Upper lobe of left lung (tissue), 6 donors: ENCODE measurements at regions not wholly inside any gene's neighbourhood (a gene's known extent, or its start where the extent isn't known, plus 50 kb on each side); places are given as distances from the start of the nearest gene placed in this dataset.
"Not testable (repeated sequence)": the region's sequence is repeated elsewhere in the genome, so short reads cannot be mapped to it uniquely, and the experiment has no call there.

Experiments
- ATAC-seq, 2 donors: fragments of 200-7000 bp; cut with Tn5 transposase; one replicate each; pipeline ENCODE4 v1.9.1; 2022; ENCODE audit warnings: mild to moderate bottlenecking in 2 of 2, moderate library complexity in 2 of 2; ENCODE audit not compliant: low FRiP score in 2 of 2
- DNase-seq, 2 donors: peaks; one replicate each; pipeline ENCODE4 v3.0.0-alpha.2; 2019 to 2020
- H3K27ac ChIP-seq, 4 donors: fragments of 200-600 bp; sonication (generic); one replicate each; pipeline ENCODE4 v1.5.1; 2016 to 2019
- H3K27me3 ChIP-seq, 4 donors: fragments of 200-600 bp; sonication (generic); one replicate each; pipeline ENCODE4 v1.5.1; 2017 to 2019
- H3K36me3 ChIP-seq, 4 donors: fragments of 200-600 bp; sonication (generic); one replicate each; pipeline ENCODE4 v1.5.1; 2016 to 2019
- H3K4me1 ChIP-seq, 4 donors: fragments of 200-600 bp; sonication (generic); one replicate each; pipeline ENCODE4 v1.5.1; 2018 to 2019
- H3K4me3 ChIP-seq, 4 donors: fragments of 200-600 bp; sonication (generic); one replicate each; pipeline ENCODE4 v1.5.1; 2017 to 2019; ENCODE audit warnings: mild to moderate bottlenecking in 2 of 4, moderate library complexity in 1 of 4
- H3K9me3 ChIP-seq, 4 donors: fragments of 200-600 bp; sonication (generic); one replicate each; pipeline ENCODE4 v1.5.1; 2018 to 2019
- CTCF ChIP-seq, 6 experiments: fragments of 450-650 bp in 4 of 6; fragments of 200-600 bp in 2 of 6; sonication (generic) in 2 of 6; IDR thresholded peaks; one replicate each; pipeline ENCODE4 v1.5.1; 2016 to 2019; ENCODE audit warnings: antibody characterized with exemption in 6 of 6
- EP300 ChIP-seq, 4 donors: sonication (generic); formaldehyde crosslinking; IDR thresholded peaks; one replicate each; pipeline ENCODE4 v1.5.1; 2017; ENCODE audit warnings: antibody characterized with exemption in 4 of 4, control low read depth in 2 of 4
- POLR2A ChIP-seq, 4 donors: fragments of 450-650 bp; IDR thresholded peaks; one replicate each; pipeline ENCODE4 v1.5.1; 2016 to 2017; ENCODE audit warnings: antibody characterized with exemption in 4 of 4, mild to moderate bottlenecking in 2 of 4
- POLR2AphosphoS5 ChIP-seq, 2 donors: sonication (generic); formaldehyde crosslinking; IDR thresholded peaks; one replicate each; pipeline ENCODE4 v1.5.1; 2017; ENCODE audit warnings: antibody characterized with exemption in 2 of 2
- WGBS, 2 donors: methylation state at CpG; one replicate each; pipeline ENCODE4 v1.1.5; 2017 to 2018; 5-methylcytosine and 5-hydroxymethylcytosine counted together
- donor health status: DM: no; HTN: no; CAD: no; lungs with moderate emphysema.
- donor health status: DM: no; HTN: yes; CAD: no; lungs with severe emphysema.

DNA sequence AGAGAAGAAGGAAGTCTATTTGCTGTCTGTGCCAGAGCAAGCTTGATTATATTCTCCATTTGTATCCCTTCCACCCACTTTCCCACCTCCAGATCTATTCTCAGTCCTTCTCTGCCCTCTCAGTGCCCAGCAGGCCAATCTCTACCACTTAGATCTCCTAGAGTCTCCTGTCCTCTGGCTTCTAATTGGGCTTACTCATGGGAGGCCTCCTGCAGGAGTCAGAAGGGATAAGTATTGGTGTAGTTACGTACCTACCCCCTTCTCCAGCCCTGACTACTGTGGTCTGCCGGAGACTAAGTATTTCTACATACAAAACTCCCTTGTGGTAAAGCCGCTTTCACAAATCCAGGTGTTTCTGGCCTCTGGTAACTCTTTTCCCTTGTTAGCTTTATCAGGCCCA, 221.2 kb downstream of the PTGER3 start:
- WGBS, 2 donors: 81 to 86% methylated on average over 3 of the region's 3 CpGs
- DNase-seq (no peak), ATAC-seq (no peak)
- Histone ChIP-seq H3K27me3 (no peaks in the 10 kb centered on the region), H3K4me1 (no peaks in the 10 kb centered on the region), H3K27ac (no peak overlapping the region), H3K9me3 (no peaks in the 10 kb centered on the region), H3K36me3 (no peaks in the 10 kb centered on the region), H3K4me3 (no peak overlapping the region)
- TF ChIP-seq CTCF (IDR thresholded peaks at IDR 0.05): no peak
- TF ChIP-seq POLR2AphosphoS5 (IDR thresholded peaks at IDR 0.05): no peak
- no peak for TF ChIP-seq EP300 (IDR thresholded peaks at IDR 0.05)
- TF ChIP-seq POLR2A (IDR thresholded peaks at IDR 0.05): no peak

DNA sequence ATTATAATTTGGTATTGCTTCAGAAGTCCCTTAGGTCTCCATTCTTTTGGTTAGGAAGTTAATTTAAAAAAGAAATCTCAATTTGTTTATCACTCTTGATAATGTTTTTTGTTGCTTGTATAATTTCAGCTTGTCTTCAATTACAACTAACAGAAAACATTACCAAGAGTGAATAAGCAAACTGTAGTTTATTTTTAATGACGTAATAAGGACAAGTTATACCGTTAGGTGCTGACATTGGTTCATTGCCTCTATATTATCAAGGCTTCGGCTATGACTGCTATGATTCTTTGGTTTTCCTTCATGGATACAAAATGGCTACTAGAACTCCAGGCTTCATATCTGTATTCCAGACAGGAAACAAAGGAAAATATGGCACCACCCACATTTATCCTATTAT, 220.6 kb downstream of the PTGER3 start:
- WGBS, 2 donors: 94% methylated on average over 3 of the region's 3 CpGs
- DNase-seq: no peak
- H3K9me3 ChIP-seq: no peaks in the 10 kb centered on the region
- H3K27me3 ChIP-seq: no peaks in the 10 kb centered on the region
- TF ChIP-seq CTCF (IDR thresholded peaks at IDR 0.05): no peak
- no peak for TF ChIP-seq POLR2AphosphoS5 (IDR thresholded peaks at IDR 0.05)
- TF ChIP-seq POLR2A (IDR thresholded peaks at IDR 0.05): no peak
- TF ChIP-seq EP300 (IDR thresholded peaks at IDR 0.05): no peak
- no peaks in the 10 kb centered on the region for H3K4me1 ChIP-seq
- no peak for ATAC-seq
- no peak overlapping the region for H3K27ac ChIP-seq
- no peaks in the 10 kb centered on the region for H3K36me3 ChIP-seq
- H3K4me3 ChIP-seq: no peak overlapping the region

DNA sequence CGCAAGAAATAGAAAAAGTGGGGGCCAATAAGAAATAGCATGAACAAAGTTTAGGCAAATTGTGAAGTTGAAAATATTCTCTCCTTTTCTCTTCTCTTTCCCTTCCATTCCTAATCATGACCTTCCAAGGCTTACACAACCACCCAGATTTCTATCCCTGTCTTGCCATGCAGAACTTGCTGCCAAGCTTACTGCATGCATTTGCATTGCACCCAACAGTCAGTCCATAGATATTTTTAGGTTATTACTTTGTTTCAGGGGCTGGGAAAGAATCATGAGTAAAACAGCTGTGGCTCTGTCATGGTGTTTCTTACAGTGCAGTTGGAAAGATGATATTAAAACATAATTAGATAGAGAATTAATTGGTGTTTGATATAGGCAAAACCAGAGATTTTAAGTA, 219.4 kb downstream of the PTGER3 start:
- Histone ChIP-seq H3K4me3 (no peak overlapping the region), H3K9me3 (no peaks in the 10 kb centered on the region), H3K36me3 (no peaks in the 10 kb centered on the region), H3K4me1 (no peaks in the 10 kb centered on the region), H3K27me3 (no peaks in the 10 kb centered on the region), H3K27ac (no peak overlapping the region)
- TF ChIP-seq POLR2A (IDR thresholded peaks at IDR 0.05): no peak
- TF ChIP-seq EP300 (IDR thresholded peaks at IDR 0.05): no peak
- no peak for TF ChIP-seq CTCF (IDR thresholded peaks at IDR 0.05)
- TF ChIP-seq POLR2AphosphoS5 (IDR thresholded peaks at IDR 0.05): no peak
- WGBS, 2 donors: 88 to 100% methylated on average over 1 of the region's 1 CpG
- DNase-seq: no peak
- ATAC-seq: no peak

DNA sequence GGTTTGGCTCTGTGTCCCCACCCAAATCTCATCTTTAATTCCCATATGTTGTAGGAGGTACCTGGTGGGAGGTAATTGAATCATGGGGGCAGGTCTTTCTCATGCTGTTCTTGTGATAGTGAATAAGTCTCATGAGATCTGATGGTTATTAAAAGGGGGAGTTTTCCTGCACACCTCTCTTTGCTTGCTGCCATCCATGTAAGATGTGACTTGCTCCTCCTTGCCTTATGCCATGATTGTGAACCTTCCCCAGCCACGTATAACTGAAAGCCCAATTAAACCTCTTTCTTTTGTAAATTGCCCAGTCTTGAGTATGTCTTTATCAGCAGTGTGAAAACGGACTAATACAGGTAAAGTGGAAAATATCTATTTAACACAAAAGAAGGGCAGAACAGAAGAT, 213.3 kb downstream of the PTGER3 start:
- 81 to 89% methylated on average over 2 of the region's 2 CpGs for WGBS, 2 donors
- not testable (repeated sequence) for H3K27ac ChIP-seq

DNA sequence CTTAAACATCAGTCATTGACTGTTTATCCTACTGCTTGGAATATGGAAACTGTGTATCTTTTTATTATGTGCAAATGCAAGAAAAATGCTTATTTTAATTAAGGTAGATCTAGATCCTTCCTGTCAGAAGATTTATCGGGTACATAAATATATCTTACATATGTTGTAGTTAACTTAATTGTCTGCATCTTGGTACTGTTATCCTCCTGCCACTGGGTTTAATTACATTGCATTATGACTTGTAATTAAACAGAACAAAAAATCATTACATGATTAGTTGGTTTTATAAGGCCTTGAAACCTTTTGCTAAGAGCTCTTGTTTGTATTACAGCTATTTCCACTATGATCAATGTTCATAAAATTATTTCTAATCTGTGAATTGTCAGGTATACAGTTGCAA, 211.2 kb downstream of the PTGER3 start:
- Histone ChIP-seq H3K27ac (no peak overlapping the region), H3K4me1 (no peaks in the 10 kb centered on the region), H3K9me3 (no peaks in the 10 kb centered on the region), H3K27me3 (no peaks in the 10 kb centered on the region), H3K36me3 (no peaks in the 10 kb centered on the region), H3K4me3 (no peak overlapping the region)
- WGBS, 2 donors: 83 to 94% methylated on average over 1 of the region's 1 CpG
- DNase-seq: no peak
- TF ChIP-seq CTCF (IDR thresholded peaks at IDR 0.05) (no peak), POLR2AphosphoS5 (IDR thresholded peaks at IDR 0.05) (no peak), EP300 (IDR thresholded peaks at IDR 0.05) (no peak), POLR2A (IDR thresholded peaks at IDR 0.05) (no peak)
- no peak for ATAC-seq

More for the DNA sequence above, 213.3 kb downstream of the PTGER3 start:
- DNase-seq, H3K4me1 ChIP-seq, H3K4me3 ChIP-seq, H3K27me3 ChIP-seq, H3K36me3 ChIP-seq, H3K9me3 ChIP-seq, ATAC-seq: not testable (repeated sequence)
